Body of pancreas (tissue), 4 donors: ENCODE measurements at regions not wholly inside any gene's neighbourhood (a gene's known extent, or its start where the extent isn't known, plus 50 kb on each side); places are given as distances from the start of the nearest gene placed in this dataset.

ENCODE experiments used
- POLR2A ChIP-seq, 3 donors: fragments of 450-650 bp; IDR thresholded peaks; one replicate each; pipeline ENCODE4 v1.6.1; 2016; ENCODE audit warnings: antibody characterized with exemption in 3 of 3, mild to moderate bottlenecking in 2 of 3
- TF ChIP-seq, protein P1 (sequence below), 7 experiments: fragments of 450-650 bp in 4 of 7; fragments of 200-600 bp in 3 of 7; sonication (generic) in 3 of 7; IDR thresholded peaks; one replicate each; pipeline ENCODE4 v1.5.1; 2016 to 2019; ENCODE audit warnings: antibody characterized with exemption in 7 of 7

DNA sequence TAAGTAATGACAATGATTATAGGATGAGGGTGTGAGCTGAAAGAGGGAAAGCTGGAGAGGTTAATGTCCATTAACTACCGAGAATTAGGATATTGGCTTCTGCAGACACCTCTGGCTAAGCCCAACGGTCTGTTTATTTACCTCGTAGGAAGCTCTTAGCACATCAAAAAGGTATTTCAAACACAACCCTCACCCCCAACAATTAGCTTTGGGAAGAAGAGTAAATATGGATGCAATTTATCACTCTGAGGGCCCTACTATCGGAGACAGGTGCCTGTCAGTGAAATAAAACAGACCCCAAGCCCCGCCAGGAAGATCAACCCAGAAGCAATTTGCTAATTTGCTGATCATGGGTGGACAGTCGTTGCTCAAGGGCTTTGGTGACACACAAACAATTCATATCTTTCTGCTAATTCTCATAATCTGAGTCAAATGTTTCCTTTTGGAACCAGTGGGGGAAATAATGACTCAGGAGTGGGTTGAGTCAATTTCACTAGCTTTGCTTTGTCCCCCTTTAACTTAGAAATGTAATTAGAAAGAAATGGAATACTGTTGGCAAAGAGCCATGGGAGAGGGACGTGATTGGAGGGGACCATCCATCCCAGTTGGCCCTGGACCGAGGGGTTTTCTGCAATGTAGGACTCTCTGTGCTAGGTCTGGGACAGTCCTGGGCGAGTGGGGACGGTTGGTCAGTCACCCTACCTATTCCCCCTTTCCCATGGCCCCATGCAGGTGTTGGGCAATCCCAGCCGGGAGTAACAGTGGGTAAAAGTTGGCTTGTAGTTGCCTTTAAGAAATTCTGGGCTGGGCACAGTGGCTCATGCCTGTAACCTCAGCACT is 99.1 kb upstream of the MED13L start:
- TF ChIP-seq, protein P1, sequence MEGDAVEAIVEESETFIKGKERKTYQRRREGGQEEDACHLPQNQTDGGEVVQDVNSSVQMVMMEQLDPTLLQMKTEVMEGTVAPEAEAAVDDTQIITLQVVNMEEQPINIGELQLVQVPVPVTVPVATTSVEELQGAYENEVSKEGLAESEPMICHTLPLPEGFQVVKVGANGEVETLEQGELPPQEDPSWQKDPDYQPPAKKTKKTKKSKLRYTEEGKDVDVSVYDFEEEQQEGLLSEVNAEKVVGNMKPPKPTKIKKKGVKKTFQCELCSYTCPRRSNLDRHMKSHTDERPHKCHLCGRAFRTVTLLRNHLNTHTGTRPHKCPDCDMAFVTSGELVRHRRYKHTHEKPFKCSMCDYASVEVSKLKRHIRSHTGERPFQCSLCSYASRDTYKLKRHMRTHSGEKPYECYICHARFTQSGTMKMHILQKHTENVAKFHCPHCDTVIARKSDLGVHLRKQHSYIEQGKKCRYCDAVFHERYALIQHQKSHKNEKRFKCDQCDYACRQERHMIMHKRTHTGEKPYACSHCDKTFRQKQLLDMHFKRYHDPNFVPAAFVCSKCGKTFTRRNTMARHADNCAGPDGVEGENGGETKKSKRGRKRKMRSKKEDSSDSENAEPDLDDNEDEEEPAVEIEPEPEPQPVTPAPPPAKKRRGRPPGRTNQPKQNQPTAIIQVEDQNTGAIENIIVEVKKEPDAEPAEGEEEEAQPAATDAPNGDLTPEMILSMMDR (IDR thresholded peaks at IDR 0.05): no peak
- TF ChIP-seq POLR2A (IDR thresholded peaks at IDR 0.05): no peak
